HEK293 (cell line): ENCODE measurements at regions not wholly inside any gene's neighbourhood (a gene's known extent, or its start where the extent isn't known, plus 50 kb on each side); places are given as distances from the start of the nearest gene placed in this dataset.

ENCODE experiments used
- CTCF ChIA-PET: fragments of 350-600 bp; formaldehyde crosslinking; extraction: SDS; loops from one replicate; lab custom pipeline; 2021; ENCODE audit warnings: antibody characterized with exemption; lab: Yijun Ruan, JAX
- POLR2A ChIA-PET: fragments of 300-600 bp; formaldehyde crosslinking; extraction: SDS; loops from one replicate; lab custom pipeline; 2020; ENCODE audit warnings: antibody characterized with exemption, inconsistent platforms; lab: Yijun Ruan, JAX
- H3K27ac ChIP-seq: fragments of 200-500 bp; sonication (Bioruptor generic); 2 replicates; pipeline ENCODE4 v1.5.1; 2014; ENCODE audit warnings: low read depth, low read length, control low read depth, inconsistent platforms; ENCODE audit errors: extremely low read depth
- H3K36me3 ChIP-seq, 2 experiments: fragments of 200-500 bp in 1 of 2; sonication (Bioruptor generic) in 1 of 2; 1 replicate in 1 of 2; 2 replicates in 1 of 2; pipeline ENCODE4 v1.5.1; 2014 to 2017; ENCODE audit warnings: inconsistent platforms in 2 of 2, low read length in 2 of 2; ENCODE audit not compliant: control insufficient read depth in 2 of 2, insufficient read depth in 1 of 2
- H3K4me1 ChIP-seq: fragments of 200-500 bp; sonication (Bioruptor generic); 2 replicates; pipeline ENCODE4 v1.5.1; 2014; ENCODE audit warnings: mild to moderate bottlenecking, low read length, inconsistent platforms; ENCODE audit not compliant: control insufficient read depth, insufficient read depth
- H3K4me3 ChIP-seq: 2 replicates; pipeline ENCODE4 v1.5.1; 2011; ENCODE audit warnings: low read depth, mild to moderate bottlenecking, control low read depth, low read length, moderate library complexity
- H3K9me3 ChIP-seq: fragments of 200-500 bp; sonication (Bioruptor generic); 2 replicates; pipeline ENCODE4 v1.5.1; 2014; ENCODE audit warnings: low read depth, low read length, inconsistent platforms; ENCODE audit not compliant: control insufficient read depth, insufficient read depth
- KLF10 ChIP-seq: fragments of 450-650 bp; IDR thresholded peaks from 2 replicates; pipeline ENCODE4 v1.5.1; 2018; ENCODE audit warnings: missing biosample characterization, mild to moderate bottlenecking, missing genetic modification characterization
- KLF7 ChIP-seq: fragments of 450-650 bp; formaldehyde crosslinking; IDR thresholded peaks from 2 replicates; pipeline ENCODE4 v1.5.1; 2016; ENCODE audit warnings: missing biosample characterization, missing genetic modification characterization, borderline replicate concordance
- MYNN ChIP-seq: fragments of 450-650 bp; formaldehyde crosslinking; IDR thresholded peaks from 2 replicates; pipeline ENCODE4 v1.5.1; 2016; ENCODE audit warnings: missing biosample characterization, missing genetic modification characterization, borderline replicate concordance
- PRDM6 ChIP-seq: fragments of 450-650 bp; formaldehyde crosslinking; IDR thresholded peaks from 2 replicates; pipeline ENCODE4 v1.5.1; 2017; ENCODE audit warnings: missing biosample characterization, missing genetic modification characterization
- RBAK ChIP-seq: fragments of 450-650 bp; formaldehyde crosslinking; IDR thresholded peaks from 2 replicates; pipeline ENCODE4 v1.5.1; 2016; ENCODE audit warnings: missing biosample characterization, missing genetic modification characterization
- YY1 ChIP-seq: fragments of 450-650 bp; formaldehyde crosslinking; IDR thresholded peaks from 2 replicates; pipeline ENCODE4 v1.5.1; 2018; ENCODE audit warnings: missing biosample characterization, missing genetic modification characterization
- ZBTB26 ChIP-seq: fragments of 450-650 bp; formaldehyde crosslinking; optimal IDR thresholded peaks from 2 replicates; pipeline ENCODE3; 2016; ENCODE audit warnings: missing biosample characterization, mild to moderate bottlenecking, missing genetic modification characterization
- ZBTB48 ChIP-seq: fragments of 450-650 bp; formaldehyde crosslinking; IDR thresholded peaks from 2 replicates; pipeline ENCODE4 v1.5.1; 2016; ENCODE audit warnings: missing biosample characterization, missing genetic modification characterization
- ZFP37 ChIP-seq: fragments of 450-650 bp; formaldehyde crosslinking; IDR thresholded peaks from 2 replicates; pipeline ENCODE4 v1.5.1; 2016; ENCODE audit warnings: missing biosample characterization, missing genetic modification characterization
- ZIC2 ChIP-seq: fragments of 450-650 bp; formaldehyde crosslinking; IDR thresholded peaks from 2 replicates; pipeline ENCODE4 v1.5.1; 2016; ENCODE audit warnings: missing biosample characterization, missing genetic modification characterization
- ZNF114 ChIP-seq: fragments of 450-650 bp; formaldehyde crosslinking; IDR thresholded peaks from 2 replicates; pipeline ENCODE4 v1.5.0; 2017; ENCODE audit warnings: missing biosample characterization, missing genetic modification characterization
- ZNF174 ChIP-seq: fragments of 450-650 bp; formaldehyde crosslinking; IDR thresholded peaks from 2 replicates; pipeline ENCODE4 v1.5.0; 2017; ENCODE audit warnings: missing biosample characterization, mild to moderate bottlenecking, missing genetic modification characterization
- ZNF175 ChIP-seq: fragments of 450-650 bp; formaldehyde crosslinking; IDR thresholded peaks from 2 replicates; pipeline ENCODE4 v1.5.1; 2016; ENCODE audit warnings: missing biosample characterization, missing genetic modification characterization
- ZNF248 ChIP-seq: fragments of 450-650 bp; formaldehyde crosslinking; IDR thresholded peaks from 2 replicates; pipeline ENCODE4 v1.5.1; 2017; ENCODE audit warnings: missing biosample characterization, missing genetic modification characterization
- ZNF280D ChIP-seq: fragments of 450-650 bp; formaldehyde crosslinking; IDR thresholded peaks from 2 replicates; pipeline ENCODE4 v1.5.1; 2016; ENCODE audit warnings: missing biosample characterization, missing genetic modification characterization
- ZNF302 ChIP-seq: fragments of 450-650 bp; formaldehyde crosslinking; IDR thresholded peaks from 2 replicates; pipeline ENCODE4 v1.5.1; 2016; ENCODE audit warnings: missing biosample characterization, missing genetic modification characterization, low read depth
- ZNF350 ChIP-seq: fragments of 450-650 bp; formaldehyde crosslinking; IDR thresholded peaks from 2 replicates; pipeline ENCODE4 v1.5.0; 2017; ENCODE audit warnings: missing biosample characterization, mild to moderate bottlenecking, missing genetic modification characterization
- ZNF354C ChIP-seq: fragments of 450-650 bp; formaldehyde crosslinking; IDR thresholded peaks from 2 replicates; pipeline ENCODE4 v1.5.1; 2016; ENCODE audit warnings: missing biosample characterization, missing genetic modification characterization, low read depth, borderline replicate concordance
- ZNF473 ChIP-seq: fragments of 450-650 bp; formaldehyde crosslinking; IDR thresholded peaks from 2 replicates; pipeline ENCODE4 v1.5.1; 2017; ENCODE audit warnings: missing biosample characterization, missing genetic modification characterization
- ZNF626 ChIP-seq: fragments of 450-650 bp; sonication (Bioruptor Pico); formaldehyde crosslinking; IDR thresholded peaks from 2 replicates; pipeline ENCODE4 v1.5.1; 2018; ENCODE audit warnings: missing biosample characterization, missing genetic modification characterization, inconsistent platforms
- ZNF791 ChIP-seq: fragments of 450-650 bp; formaldehyde crosslinking; IDR thresholded peaks from 2 replicates; pipeline ENCODE4 v1.5.1; 2016; ENCODE audit warnings: missing biosample characterization, missing genetic modification characterization
- ZNF843 ChIP-seq: fragments of 450-650 bp; formaldehyde crosslinking; IDR thresholded peaks from 2 replicates; pipeline ENCODE4 v1.5.1; 2016; ENCODE audit warnings: missing biosample characterization, missing genetic modification characterization
- ZSCAN5A ChIP-seq: fragments of 450-650 bp; formaldehyde crosslinking; IDR thresholded peaks from 2 replicates; pipeline ENCODE4 v1.5.1; 2016; ENCODE audit warnings: missing biosample characterization, missing genetic modification characterization

- H3K27ac ChIP-seq: no peak overlapping the region
- ChIA-PET POLR2A (no interaction called here), CTCF (interaction anchor here (0.6 kb wide), 1 partner anchor 69 kb away, joined by 3 read pairs; no protein-coding TSS in a partner anchor)
- no peaks in the 10 kb centered on the region for H3K9me3 ChIP-seq
- H3K4me3 ChIP-seq: no peak overlapping the region
- H3K36me3 ChIP-seq: no peaks in the 10 kb centered on the region
- H3K4me1 ChIP-seq: no peaks in the 10 kb centered on the region
- no peak for TF ChIP-seq ZNF302 (tag by site-specific recombination)
- TF ChIP-seq ZNF248 (tag by site-specific recombination): no peak
- no peak for TF ChIP-seq ZSCAN5A
- no peak for TF ChIP-seq MYNN
- no peak for TF ChIP-seq YY1 (tag by site-specific recombination)
- no peak for TF ChIP-seq ZNF114 (tag by site-specific recombination)
- TF ChIP-seq ZNF280D (tag by site-specific recombination): no peak
- no peak for TF ChIP-seq KLF7 (tag by site-specific recombination)
- no peak for TF ChIP-seq ZBTB26 (tag by site-specific recombination)
- TF ChIP-seq ZNF354C (tag by site-specific recombination): no peak
- TF ChIP-seq ZNF626: no peak
- TF ChIP-seq ZNF791 (tag by site-specific recombination): no peak
- TF ChIP-seq ZFP37 (tag by site-specific recombination): no peak
- TF ChIP-seq, all 188 proteins: peak for 0
These were observed 57.5 kb upstream of the MSTN start for GRCh38 chr2:190119923-190120590.

GRCh38 chr2:190119257-190119656, 56.7 kb upstream of the MSTN start:
- no peak overlapping the region for H3K4me3 ChIP-seq
- ChIA-PET POLR2A (no interaction called here), CTCF (no interaction called here)
- no peaks in the 10 kb centered on the region for H3K9me3 ChIP-seq
- H3K27ac ChIP-seq: no peak overlapping the region
- TF ChIP-seq ZNF350 (tag by site-specific recombination): no peak
- no peak for TF ChIP-seq ZNF174 (tag by site-specific recombination)
- no peak for TF ChIP-seq KLF10 (tag by site-specific recombination)
- no peaks in the 10 kb centered on the region for H3K36me3 ChIP-seq
- H3K4me1 ChIP-seq: no peaks in the 10 kb centered on the region

GRCh38 chr2:190117305-190117704, 54.8 kb upstream of the MSTN start:
- Histone ChIP-seq H3K4me1 (no peaks in the 10 kb centered on the region), H3K4me3 (no peak overlapping the region), H3K9me3 (no peaks in the 10 kb centered on the region), H3K36me3 (no peaks in the 10 kb centered on the region), H3K27ac (no peak overlapping the region)
- POLR2A ChIA-PET: no interaction called here
- CTCF ChIA-PET: no interaction called here
- TF ChIP-seq ZIC2 (tag by site-specific recombination) (no peak), ZNF473 (tag by site-specific recombination) (no peak), PRDM6 (tag by site-specific recombination) (no peak), ZNF175 (no peak), RBAK (tag by site-specific recombination) (no peak), ZBTB48 (tag by site-specific recombination) (no peak), ZNF843 (no peak)
- TF ChIP-seq, all 188 proteins: peak for 0
